OCI-LY7 (cell line): ENCODE measurements at regions not wholly inside any gene's neighbourhood (a gene's known extent, or its start where the extent isn't known, plus 50 kb on each side); places are given as distances from the start of the nearest gene placed in this dataset.
A peak's percentile ranks its signal among the peaks of the same experiment; 100 is the strongest.

ENCODE experiments used
- BruUV-seq: library from RNA; stranded (reverse); fragments of 400-500 nt; replicated peaks from 2 replicates; lab custom pipeline; 2021; lab: Mats Ljungman, UMichigan
- CTCF ChIA-PET: fragments of 300-600 bp; sonication (Branson Sonifier 250); formaldehyde crosslinking; loops from one replicate; lab custom pipeline; 2022; ENCODE audit warnings: antibody characterized with exemption; ENCODE audit not compliant: unreplicated experiment; lab: Charles Lee
- POLR2A ChIA-PET: fragments of 300-600 bp; sonication (Branson Sonifier 250); formaldehyde crosslinking; loops from one replicate; lab custom pipeline; 2022; ENCODE audit warnings: antibody characterized with exemption; lab: Charles Lee
- DNase-seq: peaks from one replicate; pipeline ENCODE4 v3.0.0-alpha.2; 2015; ENCODE audit warnings: low spot score
- H2AFZ ChIP-seq: fragments of 200-600 bp; sonication (generic), shearing (Covaris generic); 2 replicates; pipeline ENCODE4 v1.6.1; 2014; ENCODE audit warnings: mild to moderate bottlenecking, antibody characterized with exemption, low read length, moderate library complexity
- H3K27ac ChIP-seq: fragments of 200-600 bp; sonication (generic); 2 replicates; pipeline ENCODE4 v1.5.1; 2014; ENCODE audit warnings: mixed run types, low read depth, mild to moderate bottlenecking, moderate library complexity, low read length, inconsistent platforms; ENCODE audit not compliant: poor library complexity, severe bottlenecking
- H3K36me3 ChIP-seq: fragments of 200-600 bp; sonication (generic); 2 replicates; pipeline ENCODE4 v1.6.1; 2014; ENCODE audit warnings: mild to moderate bottlenecking, antibody characterized with exemption, low read length, moderate library complexity, mixed read lengths; ENCODE audit not compliant: insufficient read depth
- H3K4me1 ChIP-seq: fragments of 200-600 bp; sonication (generic); 2 replicates; pipeline ENCODE4 v1.5.1; 2014; ENCODE audit warnings: mild to moderate bottlenecking, low read length; ENCODE audit not compliant: insufficient read depth, poor library complexity, severe bottlenecking
- H3K4me2 ChIP-seq: fragments of 200-600 bp; sonication (generic); 2 replicates; pipeline ENCODE4 v1.6.1; 2014; ENCODE audit warnings: mild to moderate bottlenecking, low read length
- H3K4me3 ChIP-seq: fragments of 200-600 bp; sonication (generic); 2 replicates; pipeline ENCODE4 v1.5.1; 2014; ENCODE audit warnings: mild to moderate bottlenecking, low read depth, low read length; ENCODE audit not compliant: poor library complexity, severe bottlenecking
- H3K79me2 ChIP-seq: fragments of 200-600 bp; sonication (generic); 2 replicates; pipeline ENCODE4 v1.6.1; 2016; ENCODE audit warnings: low read depth, mild to moderate bottlenecking, low read length, moderate library complexity, mixed read lengths; ENCODE audit not compliant: insufficient read depth
- H3K9me2 ChIP-seq: fragments of 200-600 bp; sonication (generic); 2 replicates; pipeline ENCODE4 v1.6.1; 2016; ENCODE audit warnings: mild to moderate bottlenecking, low read length, mixed read lengths; ENCODE audit not compliant: insufficient read depth
- H3K9me3 ChIP-seq: fragments of 200-600 bp; sonication (generic); 2 replicates; pipeline ENCODE4 v1.6.1; 2014; ENCODE audit warnings: mild to moderate bottlenecking, mixed run types, low read length, mixed read lengths
- H4K20me1 ChIP-seq: fragments of 200-600 bp; sonication (generic); 2 replicates; pipeline ENCODE4 v1.6.1; 2014; ENCODE audit warnings: mild to moderate bottlenecking, antibody characterized with exemption, low read length, moderate library complexity, mixed read lengths; ENCODE audit not compliant: insufficient read depth
- CTCF ChIP-seq: fragments of 200-600 bp; sonication (generic); conservative IDR thresholded peaks from 2 replicates; pipeline ENCODE4 v1.5.1; 2014; ENCODE audit warnings: mild to moderate bottlenecking, antibody characterized with exemption, low read length, moderate library complexity, mixed read lengths
- EZH2phosphoT487 ChIP-seq: fragments of 200-600 bp; sonication (generic); IDR thresholded peaks from 2 replicates; pipeline ENCODE4 v1.6.1; 2018; ENCODE audit warnings: low read depth, borderline replicate concordance, mild to moderate bottlenecking, mixed run types, antibody characterized with exemption, low read length, moderate library complexity, mixed read lengths
- intact Hi-C: fragments of 100-400 bp; cut with micrococcal nuclease; formaldehyde crosslinking; loops from one replicate; pipeline ENCODE4 v1.10.0; 2022; ENCODE audit not compliant: unreplicated experiment

DNA sequence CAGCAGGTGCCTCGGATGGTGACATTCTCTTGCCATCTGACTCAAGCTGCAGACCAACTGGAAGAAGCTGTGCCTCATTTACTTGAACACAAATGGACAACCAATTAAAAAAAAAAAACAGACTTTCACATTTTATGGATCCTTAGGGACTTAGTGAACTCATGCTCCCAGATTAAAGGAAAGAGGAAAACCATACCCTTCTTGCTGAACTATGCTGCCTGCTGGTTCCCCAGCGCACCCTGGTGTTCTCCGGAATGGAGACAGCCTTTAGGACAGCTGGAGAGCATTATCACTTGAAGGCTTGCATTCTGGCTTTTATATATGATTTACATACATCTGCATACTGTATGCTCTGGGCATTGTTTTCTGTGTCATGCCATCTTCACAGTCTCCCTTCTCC lies 370.7 kb downstream of the SLC4A3 start:
- BruUV-seq, result no TSS peak
- no peak overlapping the region for H3K27ac ChIP-seq

GRCh38 chr2:219998714-219999227 lies 371.3 kb downstream of the SLC4A3 start:
- Histone ChIP-seq H3K9me3 (no peaks in the 10 kb centered on the region), H3K4me3 (no peak overlapping the region), H3K4me1 (no peaks in the 10 kb centered on the region), H3K9me2 (no peaks in the 10 kb centered on the region), H3K79me2 (no peaks in the 10 kb centered on the region), H3K4me2 (no peak overlapping the region), H2AFZ (no peak overlapping the region), H3K36me3 (no peaks in the 10 kb centered on the region), H4K20me1 (no peaks in the 10 kb centered on the region), H3K27ac (no peak overlapping the region)
- intact Hi-C loops, result loop anchor here (10.0 kb wide), 1 partner anchor 264 kb away; no protein-coding TSS in a partner anchor
- TF ChIP-seq EZH2phosphoT487 (no peak), CTCF (peak; percentile 70)
- no TSS peak for BruUV-seq
- POLR2A ChIA-PET, result interaction anchor here (0.6 kb wide), 1 partner anchor 225 kb away, joined by 3 read pairs; no protein-coding TSS in a partner anchor
- CTCF ChIA-PET, result no interaction called here
- DNase-seq, result no peak

More for the DNA sequence above, 370.7 kb downstream of the SLC4A3 start:
- no peak for DNase-seq
- no peaks in the 10 kb centered on the region for H3K9me2 ChIP-seq
- H2AFZ ChIP-seq, result no peak overlapping the region
- POLR2A ChIA-PET, result no interaction called here
- intact Hi-C loops, result loop anchor here (10.0 kb wide), 1 partner anchor 263 kb away; no protein-coding TSS in a partner anchor
- CTCF ChIA-PET, result no interaction called here
- no peak overlapping the region for H3K4me3 ChIP-seq
- TF ChIP-seq CTCF (no peak), EZH2phosphoT487 (no peak)
- no peaks in the 10 kb centered on the region for H3K4me1 ChIP-seq
- no peaks in the 10 kb centered on the region for H3K36me3 ChIP-seq
- H4K20me1 ChIP-seq, result no peaks in the 10 kb centered on the region
- no peaks in the 10 kb centered on the region for H3K79me2 ChIP-seq
- no peak overlapping the region for H3K4me2 ChIP-seq
- no peaks in the 10 kb centered on the region for H3K9me3 ChIP-seq

GRCh38 chr2:220000080-220000479 lies 372.6 kb downstream of the SLC4A3 start:
- POLR2A ChIA-PET, result interaction anchor here (1.0 kb wide), 1 partner anchor 86 kb away, joined by 3 read pairs; no protein-coding TSS in a partner anchor
- H3K27ac ChIP-seq, result no peak overlapping the region
- H3K4me3 ChIP-seq, result no peak overlapping the region
- CTCF ChIA-PET, result no interaction called here
- no peaks in the 10 kb centered on the region for H3K4me1 ChIP-seq
- intact Hi-C loops, result no loop called here
- H3K9me3 ChIP-seq, result no peaks in the 10 kb centered on the region
- H4K20me1 ChIP-seq, result no peaks in the 10 kb centered on the region
- TF ChIP-seq EZH2phosphoT487, result no peak
- no peak for TF ChIP-seq CTCF
- BruUV-seq, result no TSS peak
- H3K36me3 ChIP-seq, result no peaks in the 10 kb centered on the region
- DNase-seq, result no peak
- H3K79me2 ChIP-seq, result no peaks in the 10 kb centered on the region
- H2AFZ ChIP-seq, result no peak overlapping the region
- no peak overlapping the region for H3K4me2 ChIP-seq
- H3K9me2 ChIP-seq, result no peaks in the 10 kb centered on the region
